Hepatocyte (in vitro differentiated cells): ENCODE measurements at regions not wholly inside any gene's neighbourhood (a gene's known extent, or its start where the extent isn't known, plus 50 kb on each side); places are given as distances from the start of the nearest gene placed in this dataset.

Experiments
- EZH2 ChIP-seq: fragments of 200-600 bp; sonication (generic); IDR thresholded peaks from 2 replicates; pipeline ENCODE4 v1.6.1; 2016; ENCODE audit warnings: antibody characterized with exemption, mild to moderate bottlenecking, borderline replicate concordance
- TF ChIP-seq, protein P1 (sequence below): fragments of 200-600 bp; sonication (generic); IDR thresholded peaks from 2 replicates; pipeline ENCODE4 v1.5.1; 2016; ENCODE audit warnings: antibody characterized with exemption, mild to moderate bottlenecking; ENCODE audit not compliant: poor library complexity

DNA sequence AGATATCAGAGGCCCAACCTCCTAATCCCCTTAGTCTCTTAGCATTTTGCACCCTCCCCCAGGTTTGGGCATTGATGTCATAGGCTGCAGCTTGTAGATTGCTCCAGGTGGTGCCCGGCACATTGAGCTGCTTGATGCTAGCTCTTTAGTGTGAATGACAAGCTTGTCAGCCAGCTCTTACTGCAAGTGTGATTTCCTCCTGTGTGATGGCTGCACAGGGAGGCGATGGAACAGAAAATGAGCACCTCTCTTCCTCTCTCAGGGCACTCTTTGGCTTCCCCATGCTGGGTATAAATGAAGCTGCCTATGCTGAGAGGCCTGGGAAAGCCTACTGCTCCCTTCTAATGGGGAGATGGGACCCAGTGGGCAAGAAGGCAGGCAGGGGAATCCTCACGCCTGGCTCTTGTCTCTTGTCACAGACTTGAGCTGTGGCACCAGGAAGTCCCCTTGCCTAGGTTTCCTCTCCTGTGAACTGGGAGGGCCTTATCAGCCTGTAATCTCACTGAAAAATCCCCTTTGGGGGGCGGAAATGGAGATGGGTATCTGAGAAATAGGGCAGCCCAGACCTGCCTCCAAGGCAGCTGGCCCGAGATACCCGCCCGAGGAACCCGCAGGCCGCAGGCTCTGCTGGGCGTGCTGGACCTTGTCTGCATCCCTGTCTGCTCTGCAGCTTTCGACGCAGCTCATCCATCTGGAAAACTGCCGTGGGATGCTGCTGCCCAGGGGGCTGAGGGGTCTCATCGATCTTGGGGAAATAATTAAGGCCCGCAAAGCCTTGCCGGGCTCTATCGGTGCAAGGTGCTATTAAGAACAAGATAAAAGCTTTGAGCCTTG is 163.5 kb upstream of the CXCR4 start:
- TF ChIP-seq, protein P1, sequence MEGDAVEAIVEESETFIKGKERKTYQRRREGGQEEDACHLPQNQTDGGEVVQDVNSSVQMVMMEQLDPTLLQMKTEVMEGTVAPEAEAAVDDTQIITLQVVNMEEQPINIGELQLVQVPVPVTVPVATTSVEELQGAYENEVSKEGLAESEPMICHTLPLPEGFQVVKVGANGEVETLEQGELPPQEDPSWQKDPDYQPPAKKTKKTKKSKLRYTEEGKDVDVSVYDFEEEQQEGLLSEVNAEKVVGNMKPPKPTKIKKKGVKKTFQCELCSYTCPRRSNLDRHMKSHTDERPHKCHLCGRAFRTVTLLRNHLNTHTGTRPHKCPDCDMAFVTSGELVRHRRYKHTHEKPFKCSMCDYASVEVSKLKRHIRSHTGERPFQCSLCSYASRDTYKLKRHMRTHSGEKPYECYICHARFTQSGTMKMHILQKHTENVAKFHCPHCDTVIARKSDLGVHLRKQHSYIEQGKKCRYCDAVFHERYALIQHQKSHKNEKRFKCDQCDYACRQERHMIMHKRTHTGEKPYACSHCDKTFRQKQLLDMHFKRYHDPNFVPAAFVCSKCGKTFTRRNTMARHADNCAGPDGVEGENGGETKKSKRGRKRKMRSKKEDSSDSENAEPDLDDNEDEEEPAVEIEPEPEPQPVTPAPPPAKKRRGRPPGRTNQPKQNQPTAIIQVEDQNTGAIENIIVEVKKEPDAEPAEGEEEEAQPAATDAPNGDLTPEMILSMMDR = no peak
- no peak for TF ChIP-seq EZH2
